Activated B cell treated with CpG ODN at 0.5 μM for 24 hours (primary cell): ENCODE measurements at regions not wholly inside any gene's neighbourhood (a gene's known extent, or its start where the extent isn't known, plus 50 kb on each side); places are given as distances from the start of the nearest gene placed in this dataset.

ENCODE experiments used
- ATAC-seq: fragments of 200-7000 bp; cut with Tn5 transposase; one replicate; pipeline ENCODE4 v1.10.0; 2021; ENCODE audit warnings: low read depth, mild to moderate bottlenecking, moderate library complexity
- CTCF ChIA-PET: fragments of 350-600 bp; sonication (Branson Sonifier 250); formaldehyde crosslinking; loops from one replicate; lab custom pipeline; 2021; ENCODE audit warnings: antibody characterized with exemption; lab: Charles Lee
- POLR2A ChIA-PET: fragments of 350-600 bp; sonication (Branson Sonifier 250); formaldehyde crosslinking; loops from one replicate; lab custom pipeline; 2021; ENCODE audit warnings: antibody characterized with exemption; lab: Charles Lee
- DNase-seq: peaks from one replicate; pipeline ENCODE4 v3.0.0; 2022
- H3K27ac Mint-ChIP-seq: one replicate; pipeline ENCODE4 v1.8.0; 2020; ENCODE audit warnings: mixed read lengths
- H3K27me3 Mint-ChIP-seq: one replicate; pipeline ENCODE4 v1.8.0; 2021; ENCODE audit warnings: mixed read lengths
- H3K36me3 Mint-ChIP-seq: one replicate; pipeline ENCODE4 v1.8.0; 2021; ENCODE audit warnings: low read depth, mixed read lengths
- H3K4me1 Mint-ChIP-seq: one replicate; pipeline ENCODE4 v1.8.0; 2021; ENCODE audit warnings: mixed read lengths
- H3K4me3 Mint-ChIP-seq: one replicate; pipeline ENCODE4 v1.8.0; 2020; ENCODE audit warnings: mild to moderate bottlenecking, mixed read lengths
- H3K9me3 Mint-ChIP-seq: one replicate; pipeline ENCODE4 v1.8.0; 2020; ENCODE audit warnings: mixed read lengths
- intact Hi-C: fragments of 100-400 bp; cut with micrococcal nuclease; formaldehyde crosslinking; loops from one replicate; pipeline ENCODE4 v1.15.1; 2024
- TF ChIP-seq, protein P1 (sequence below): fragments of 200-600 bp; IDR thresholded peaks from one replicate; pipeline ENCODE4 v1.8.0; 2022; ENCODE audit warnings: antibody characterized with exemption, mild to moderate bottlenecking

DNA sequence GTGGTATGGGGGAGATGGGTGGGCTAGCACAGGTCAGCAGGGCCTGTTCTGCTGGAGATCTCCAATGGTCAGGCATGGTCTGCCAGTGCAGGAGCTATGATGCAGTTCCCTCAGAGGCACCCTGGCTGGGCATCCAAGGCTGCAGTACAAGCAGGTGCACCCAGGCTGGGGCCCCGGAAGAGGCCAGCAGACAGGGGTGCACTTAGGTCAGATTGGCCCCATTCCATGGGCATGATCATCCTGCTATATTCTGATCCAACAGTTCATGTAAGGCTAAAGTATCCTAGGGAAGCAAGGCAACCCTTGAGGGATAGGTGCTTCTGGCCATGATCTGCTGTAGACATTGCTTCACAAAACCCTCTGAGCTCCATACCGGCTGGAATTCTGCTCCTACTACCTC, 53.5 kb downstream of the STRIT1 start:
- H3K36me3 Mint-ChIP-seq: no peaks in the 10 kb centered on the region
- TF ChIP-seq, protein P1, sequence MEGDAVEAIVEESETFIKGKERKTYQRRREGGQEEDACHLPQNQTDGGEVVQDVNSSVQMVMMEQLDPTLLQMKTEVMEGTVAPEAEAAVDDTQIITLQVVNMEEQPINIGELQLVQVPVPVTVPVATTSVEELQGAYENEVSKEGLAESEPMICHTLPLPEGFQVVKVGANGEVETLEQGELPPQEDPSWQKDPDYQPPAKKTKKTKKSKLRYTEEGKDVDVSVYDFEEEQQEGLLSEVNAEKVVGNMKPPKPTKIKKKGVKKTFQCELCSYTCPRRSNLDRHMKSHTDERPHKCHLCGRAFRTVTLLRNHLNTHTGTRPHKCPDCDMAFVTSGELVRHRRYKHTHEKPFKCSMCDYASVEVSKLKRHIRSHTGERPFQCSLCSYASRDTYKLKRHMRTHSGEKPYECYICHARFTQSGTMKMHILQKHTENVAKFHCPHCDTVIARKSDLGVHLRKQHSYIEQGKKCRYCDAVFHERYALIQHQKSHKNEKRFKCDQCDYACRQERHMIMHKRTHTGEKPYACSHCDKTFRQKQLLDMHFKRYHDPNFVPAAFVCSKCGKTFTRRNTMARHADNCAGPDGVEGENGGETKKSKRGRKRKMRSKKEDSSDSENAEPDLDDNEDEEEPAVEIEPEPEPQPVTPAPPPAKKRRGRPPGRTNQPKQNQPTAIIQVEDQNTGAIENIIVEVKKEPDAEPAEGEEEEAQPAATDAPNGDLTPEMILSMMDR: no peak
- ATAC-seq: no peak
- H3K9me3 Mint-ChIP-seq: no peaks in the 10 kb centered on the region
- DNase-seq: no peak
- intact Hi-C loops: no loop called here
- CTCF ChIA-PET: no interaction called here
- no peaks in the 10 kb centered on the region for H3K27me3 Mint-ChIP-seq
- no peaks in the 10 kb centered on the region for H3K4me1 Mint-ChIP-seq
- no peak overlapping the region for H3K27ac Mint-ChIP-seq
- no peak overlapping the region for H3K4me3 Mint-ChIP-seq
- POLR2A ChIA-PET: no interaction called here

DNA sequence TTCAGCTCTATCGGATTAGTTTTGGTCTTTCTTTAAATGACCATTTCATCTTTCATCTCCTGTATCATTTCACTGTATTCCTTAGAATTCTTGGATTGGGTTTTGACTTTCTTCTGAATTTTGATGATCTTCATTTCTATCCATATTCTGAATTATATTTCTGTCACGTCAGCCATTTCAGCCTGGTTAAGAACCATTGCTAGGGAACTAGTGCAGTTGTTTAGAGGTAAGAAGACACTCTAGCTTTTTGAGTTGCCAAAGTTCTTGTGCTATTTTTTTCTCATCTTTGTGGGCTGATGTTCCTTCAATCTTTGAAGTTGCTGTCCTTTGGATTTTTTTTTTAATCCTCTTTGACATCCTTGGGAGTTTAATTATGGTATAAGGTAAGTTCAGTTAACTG, 54.6 kb downstream of the STRIT1 start:
- Mint-ChIP-seq H3K27me3 (no peaks in the 10 kb centered on the region), H3K9me3 (no peaks in the 10 kb centered on the region), H3K36me3 (no peaks in the 10 kb centered on the region), H3K27ac (no peak overlapping the region), H3K4me3 (no peak overlapping the region), H3K4me1 (no peaks in the 10 kb centered on the region)
- TF ChIP-seq, protein P1: no peak
- ChIA-PET POLR2A (no interaction called here), CTCF (interaction anchor here (0.6 kb wide), 1 partner anchor 114 kb away, joined by 3 read pairs; no protein-coding TSS in a partner anchor)
- intact Hi-C loops: no loop called here
- DNase-seq (no peak), ATAC-seq (no peak)

DNA sequence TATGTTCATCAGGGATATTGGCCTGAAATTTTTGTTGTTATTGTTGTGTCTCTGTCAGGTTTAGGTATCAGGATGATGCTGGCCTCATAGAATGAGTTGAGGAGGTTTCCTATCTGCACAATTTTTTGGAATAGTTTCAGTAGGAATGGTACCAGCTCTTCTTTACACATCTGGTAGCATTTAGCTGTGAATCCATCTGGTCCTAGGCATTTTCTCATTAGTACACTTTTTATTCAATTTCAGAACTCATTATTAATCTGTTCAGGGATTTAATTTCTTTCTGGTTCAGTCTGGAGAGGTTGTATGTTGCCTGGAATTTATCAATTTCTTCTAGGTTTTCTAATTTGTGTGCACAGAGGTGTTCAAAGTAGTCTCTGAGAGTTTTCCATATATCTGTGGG, 57.0 kb downstream of the STRIT1 start:
- ATAC-seq: no peak
- TF ChIP-seq, protein P1: no peak
- Mint-ChIP-seq H3K36me3 (no peaks in the 10 kb centered on the region), H3K9me3 (no peaks in the 10 kb centered on the region), H3K4me3 (no peak overlapping the region), H3K27me3 (no peaks in the 10 kb centered on the region), H3K4me1 (no peaks in the 10 kb centered on the region), H3K27ac (no peak overlapping the region)
- DNase-seq: no peak
- CTCF ChIA-PET: no interaction called here
- POLR2A ChIA-PET: no interaction called here
- intact Hi-C loops: no loop called here
